ENCODE measurements at regions not wholly inside any gene's neighbourhood (a gene's known extent, or its start where the extent isn't known, plus 50 kb on each side); places are given as distances from the start of the nearest gene placed in this dataset.

- no peaks in the 10 kb centered on the region for H3K27me3 ChIP-seq
- H3K9me3 ChIP-seq, result peaks cover 7 to 14% of the 10 kb centered on the region in 2 donors
- H3K27ac ChIP-seq, result no peak overlapping the region
- no peaks in the 10 kb centered on the region for H3K36me3 ChIP-seq
- no peak for TF ChIP-seq CTCF (IDR thresholded peaks at IDR 0.05)
- no peak for TF ChIP-seq POLR2AphosphoS5 (IDR thresholded peaks at IDR 0.05)
- TF ChIP-seq POLR2A (IDR thresholded peaks at IDR 0.05), result no peak
- no peak overlapping the region for H3K4me3 ChIP-seq
- intact Hi-C loops (cut with DNase I; ENCODE audit: low total_unique reads), result no loop called here
- DNase-seq (ENCODE audit: low spot score in 2 of 2), result no peak
- no peaks in the 10 kb centered on the region for H3K4me1 ChIP-seq
These were observed 54.6 kb upstream of the DEPDC1 start for GRCh38 chr1:68551459-68551858.

- H3K27me3 ChIP-seq, result no peaks in the 10 kb centered on the region
- H3K27ac ChIP-seq, result no peak overlapping the region
- H3K4me1 ChIP-seq, result no peaks in the 10 kb centered on the region
- H3K9me3 ChIP-seq, result peaks cover 2 to 7% of the 10 kb centered on the region in 2 donors
- H3K4me3 ChIP-seq, result no peak overlapping the region
- no peaks in the 10 kb centered on the region for H3K36me3 ChIP-seq
- intact Hi-C loops (cut with DNase I; ENCODE audit: low total_unique reads), result no loop called here
- DNase-seq (ENCODE audit: low spot score in 2 of 2), result no peak
- no peak for TF ChIP-seq CTCF (IDR thresholded peaks at IDR 0.05)
- TF ChIP-seq POLR2AphosphoS5 (IDR thresholded peaks at IDR 0.05), result no peak
- TF ChIP-seq POLR2A (IDR thresholded peaks at IDR 0.05), result no peak
These were observed 61.6 kb upstream of the DEPDC1 start for GRCh38 chr1:68558321-68559026.

GRCh38 chr1:68565923-68566322, 69.0 kb upstream of the DEPDC1 start:
- no peaks in the 10 kb centered on the region for H3K4me1 ChIP-seq
- H3K4me3 ChIP-seq, result no peak overlapping the region
- no peak for DNase-seq (ENCODE audit: low spot score in 2 of 2)
- H3K27ac ChIP-seq, result no peak overlapping the region
- no peaks in the 10 kb centered on the region for H3K9me3 ChIP-seq
- no peaks in the 10 kb centered on the region for H3K27me3 ChIP-seq
- intact Hi-C loops (cut with DNase I; ENCODE audit: low total_unique reads), result no loop called here
- no peaks in the 10 kb centered on the region for H3K36me3 ChIP-seq
- TF ChIP-seq POLR2AphosphoS5 (IDR thresholded peaks at IDR 0.05) (no peak), POLR2A (IDR thresholded peaks at IDR 0.05) (no peak)

- Histone ChIP-seq H3K27ac (no peak overlapping the region), H3K36me3 (no peaks in the 10 kb centered on the region), H3K4me1 (no peaks in the 10 kb centered on the region), H3K27me3 (no peaks in the 10 kb centered on the region), H3K9me3 (no peaks in the 10 kb centered on the region), H3K4me3 (no peak overlapping the region)
- intact Hi-C loops (cut with DNase I; ENCODE audit: low total_unique reads), result no loop called here
- no peak for DNase-seq (ENCODE audit: low spot score in 2 of 2)
- no peak for TF ChIP-seq POLR2A (IDR thresholded peaks at IDR 0.05)
- TF ChIP-seq POLR2AphosphoS5 (IDR thresholded peaks at IDR 0.05), result no peak
- no peak for TF ChIP-seq CTCF (IDR thresholded peaks at IDR 0.05)
These were observed 74.0 kb upstream of the DEPDC1 start for GRCh38 chr1:68570871-68571270.

GRCh38 chr1:68571454-68572235, 74.8 kb upstream of the DEPDC1 start:
- TF ChIP-seq POLR2AphosphoS5 (IDR thresholded peaks at IDR 0.05) (no peak), POLR2A (IDR thresholded peaks at IDR 0.05) (no peak), CTCF (IDR thresholded peaks at IDR 0.05) (no peak)
- no peaks in the 10 kb centered on the region for H3K4me1 ChIP-seq
- no peaks in the 10 kb centered on the region for H3K9me3 ChIP-seq
- DNase-seq (ENCODE audit: low spot score in 2 of 2), result no peak
- intact Hi-C loops (cut with DNase I; ENCODE audit: low total_unique reads), result no loop called here
- H3K4me3 ChIP-seq, result no peak overlapping the region
- no peaks in the 10 kb centered on the region for H3K36me3 ChIP-seq
- no peaks in the 10 kb centered on the region for H3K27me3 ChIP-seq
- no peak overlapping the region for H3K27ac ChIP-seq

All from breast epithelium (tissue), 4 donors.